ENCODE measurements at regions not wholly inside any gene's neighbourhood (a gene's known extent, or its start where the extent isn't known, plus 50 kb on each side); places are given as distances from the start of the nearest gene placed in this dataset.

- DNase-seq: no peak
Measured at GRCh38 chr12:58372298-58372697, 430.9 kb downstream of the ATP23 start.

GRCh38 chr12:58378028-58378427 lies 436.7 kb downstream of the ATP23 start:
- DNase-seq: no peak

- no peak for DNase-seq
Measured at GRCh38 chr12:58381546-58381945, 440.2 kb downstream of the ATP23 start.

- DNase-seq: peak in 1 of 4 experiments; percentile 1
Measured at GRCh38 chr12:58384196-58384595, 442.8 kb downstream of the ATP23 start.

GRCh38 chr12:58386136-58386535 lies 444.8 kb downstream of the ATP23 start:
- no peak for DNase-seq

GRCh38 chr12:58387199-58387598 lies 445.8 kb downstream of the ATP23 start:
- DNase-seq: no peak

GRCh38 chr12:58388261-58388660 lies 446.9 kb downstream of the ATP23 start:
- DNase-seq: no peak

- DNase-seq: no peak
Measured at GRCh38 chr12:58393152-58393551, 451.8 kb downstream of the ATP23 start.

- DNase-seq: no peak
Measured at GRCh38 chr12:58395056-58395455, 453.7 kb downstream of the ATP23 start.

- no peak for DNase-seq
Measured at GRCh38 chr12:58395470-58395869, 454.1 kb downstream of the ATP23 start.

- no peak for DNase-seq
Measured at GRCh38 chr12:58396239-58396638, 454.9 kb downstream of the ATP23 start.

- no peak for DNase-seq
Measured at GRCh38 chr12:58405363-58405762, 464.0 kb downstream of the ATP23 start.

GRCh38 chr12:58408516-58408915 lies 467.1 kb downstream of the ATP23 start:
- no peak for DNase-seq

GRCh38 chr12:58412461-58413060 lies 471.2 kb downstream of the ATP23 start:
- no peak for DNase-seq

- DNase-seq: no peak
Measured at GRCh38 chr12:58413794-58414193, 472.4 kb downstream of the ATP23 start.

GRCh38 chr12:58414398-58414871 lies 473.1 kb downstream of the ATP23 start:
- DNase-seq: peak in 2 of 4 experiments; percentile 10 to 19

- DNase-seq: no peak
Measured at GRCh38 chr12:58415716-58416115, 474.3 kb downstream of the ATP23 start.

GRCh38 chr12:58416236-58416635 lies 474.9 kb downstream of the ATP23 start:
- no peak for DNase-seq

- DNase-seq: no peak
Measured at GRCh38 chr12:58419196-58419760, 477.9 kb downstream of the ATP23 start.

- no peak for DNase-seq
Measured at GRCh38 chr12:58419905-58420304, 478.5 kb downstream of the ATP23 start.

GRCh38 chr12:58420503-58420902 lies 479.1 kb downstream of the ATP23 start:
- DNase-seq: no peak

- DNase-seq: no peak
Measured at GRCh38 chr12:58421990-58422389, 480.6 kb downstream of the ATP23 start.

- no peak for DNase-seq
Measured at GRCh38 chr12:58424735-58425392, 483.5 kb downstream of the ATP23 start.
